RWPE2 (cell line): ENCODE measurements at regions not wholly inside any gene's neighbourhood (a gene's known extent, or its start where the extent isn't known, plus 50 kb on each side); places are given as distances from the start of the nearest gene placed in this dataset.
A peak's percentile ranks its signal among the peaks of the same experiment; 100 is the strongest.

Source experiments
- ATAC-seq: fragments of 200-7000 bp; cut with Tn5 transposase; 3 replicates; pipeline ENCODE4 v1.9.1; 2021; ENCODE audit warnings: low read depth
- DNase-seq: peaks from one replicate; pipeline ENCODE4 v3.0.0-alpha.2; 2020; ENCODE audit warnings: low spot score
- H3K27ac ChIP-seq: fragments of 450-650 bp; 2 replicates; pipeline ENCODE4 v1.5.1; 2017; ENCODE audit warnings: mild to moderate bottlenecking; ENCODE audit not compliant: poor library complexity, severe bottlenecking
- H3K27me3 ChIP-seq: fragments of 250-450 bp; sonication (Bioruptor Pico); 2 replicates; pipeline ENCODE4 v1.5.1; 2021; ENCODE audit warnings: mild to moderate bottlenecking, moderate library complexity; ENCODE audit not compliant: insufficient read depth, poor library complexity, severe bottlenecking
- H3K36me3 ChIP-seq: fragments of 250-450 bp; sonication (Bioruptor Pico); 2 replicates; pipeline ENCODE4 v1.5.1; 2020; ENCODE audit warnings: low read depth, mild to moderate bottlenecking, moderate library complexity
- H3K4me1 ChIP-seq: fragments of 250-450 bp; sonication (Bioruptor Pico); 2 replicates; pipeline ENCODE4 v1.5.1; 2021; ENCODE audit warnings: mild to moderate bottlenecking, moderate library complexity; ENCODE audit not compliant: insufficient read depth, poor library complexity, severe bottlenecking
- H3K4me3 ChIP-seq: fragments of 250-450 bp; sonication (Bioruptor Pico); 2 replicates; pipeline ENCODE4 v1.5.1; 2021; ENCODE audit warnings: mild to moderate bottlenecking, moderate library complexity; ENCODE audit not compliant: severe bottlenecking
- H3K9me3 ChIP-seq: fragments of 250-450 bp; sonication (Bioruptor Pico); 2 replicates; pipeline ENCODE4 v1.5.1; 2021; ENCODE audit warnings: mild to moderate bottlenecking, moderate library complexity; ENCODE audit not compliant: severe bottlenecking
- CTCF ChIP-seq: fragments of 450-650 bp; IDR thresholded peaks from one replicate; pipeline ENCODE4 v1.5.1; 2017; ENCODE audit warnings: mild to moderate bottlenecking, moderate library complexity; ENCODE audit not compliant: poor library complexity, severe bottlenecking

DNA sequence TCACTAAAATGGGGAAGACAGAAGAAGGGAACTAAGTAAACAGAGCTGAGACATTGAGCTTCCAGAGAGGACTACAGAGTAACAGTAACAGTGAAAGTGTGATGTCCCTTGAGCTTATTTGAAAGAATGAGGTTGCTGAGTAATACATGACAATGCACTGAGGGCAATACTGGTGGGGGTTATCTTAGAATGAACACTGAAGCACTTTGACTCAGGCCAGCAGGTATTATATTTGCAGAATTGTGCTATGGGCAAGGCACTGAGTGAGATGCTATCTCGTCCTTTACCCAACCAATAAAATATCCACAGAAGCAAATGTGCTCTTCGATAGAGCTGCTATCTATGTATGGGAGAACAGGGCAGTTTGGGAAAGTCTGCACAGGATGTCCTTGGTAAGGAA, 133.2 kb downstream of the DISP1 start:
- H3K36me3 ChIP-seq, result no peaks in the 10 kb centered on the region
- no peak for TF ChIP-seq CTCF

GRCh38 chr1:222950892-222951291, 136.1 kb downstream of the DISP1 start:
- H3K4me1 ChIP-seq, result no peaks in the 10 kb centered on the region
- H3K9me3 ChIP-seq, result no peaks in the 10 kb centered on the region
- no peaks in the 10 kb centered on the region for H3K36me3 ChIP-seq
- no peak overlapping the region for H3K4me3 ChIP-seq
- DNase-seq (no peak), ATAC-seq (peak; percentile 84)
- H3K27me3 ChIP-seq, result no peaks in the 10 kb centered on the region
- H3K27ac ChIP-seq, result no peak overlapping the region
- no peak for TF ChIP-seq CTCF

More for the DNA sequence above, 133.2 kb downstream of the DISP1 start:
- H3K9me3 ChIP-seq, result no peaks in the 10 kb centered on the region
- no peak for ATAC-seq
- no peak overlapping the region for H3K27ac ChIP-seq
- H3K4me3 ChIP-seq, result no peak overlapping the region
- no peaks in the 10 kb centered on the region for H3K27me3 ChIP-seq
- no peaks in the 10 kb centered on the region for H3K4me1 ChIP-seq
- DNase-seq, result no peak

DNA sequence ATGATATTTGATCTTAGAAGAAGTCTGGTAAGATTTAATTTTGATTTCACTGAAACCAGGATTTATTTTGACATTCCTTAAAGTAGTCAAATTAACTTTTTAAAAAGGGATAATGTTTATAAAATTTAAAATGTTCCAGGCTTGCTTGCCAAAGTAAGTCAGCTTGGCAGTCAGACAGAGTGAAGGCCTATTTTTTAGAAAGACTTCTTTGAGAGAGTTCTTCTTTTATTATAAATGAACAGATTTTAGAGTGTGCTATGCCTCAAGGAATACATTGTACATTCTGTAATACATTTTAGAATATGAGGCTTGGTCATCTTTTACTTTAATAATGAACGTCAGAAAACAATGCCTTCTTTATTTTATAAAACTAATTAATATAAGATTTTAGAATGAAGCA, 138.7 kb downstream of the DISP1 start:
- H3K36me3 ChIP-seq, result no peaks in the 10 kb centered on the region
- no peaks in the 10 kb centered on the region for H3K9me3 ChIP-seq
- TF ChIP-seq CTCF, result no peak
- H3K4me3 ChIP-seq, result no peak overlapping the region
- no peaks in the 10 kb centered on the region for H3K4me1 ChIP-seq
- DNase-seq (no peak), ATAC-seq (no peak)
- no peaks in the 10 kb centered on the region for H3K27me3 ChIP-seq
- no peak overlapping the region for H3K27ac ChIP-seq

DNA sequence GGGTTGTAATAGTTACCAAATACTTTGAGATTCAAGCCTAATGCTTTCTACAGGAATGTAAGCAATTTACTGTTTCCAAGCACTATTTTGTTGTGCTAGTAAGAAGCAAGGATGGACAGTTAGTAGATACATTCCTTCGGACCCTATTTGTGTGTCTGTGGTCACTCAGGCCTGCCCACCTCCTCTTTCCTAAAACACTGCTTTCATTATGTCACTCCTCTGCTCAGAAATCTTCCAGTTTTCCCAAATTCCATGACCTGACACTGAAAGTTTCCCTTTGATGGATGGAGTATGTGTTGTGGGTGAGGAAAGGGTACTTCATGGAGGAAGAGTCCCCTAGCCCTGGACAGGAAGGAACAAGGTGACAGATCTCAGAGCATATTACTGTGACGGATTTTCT, 141.1 kb downstream of the DISP1 start:
- H3K9me3 ChIP-seq, result no peaks in the 10 kb centered on the region
- no peaks in the 10 kb centered on the region for H3K27me3 ChIP-seq
- no peak overlapping the region for H3K4me3 ChIP-seq
- DNase-seq (no peak), ATAC-seq (no peak)
- TF ChIP-seq CTCF, result no peak
- H3K27ac ChIP-seq, result no peak overlapping the region
- no peaks in the 10 kb centered on the region for H3K36me3 ChIP-seq
- no peaks in the 10 kb centered on the region for H3K4me1 ChIP-seq

DNA sequence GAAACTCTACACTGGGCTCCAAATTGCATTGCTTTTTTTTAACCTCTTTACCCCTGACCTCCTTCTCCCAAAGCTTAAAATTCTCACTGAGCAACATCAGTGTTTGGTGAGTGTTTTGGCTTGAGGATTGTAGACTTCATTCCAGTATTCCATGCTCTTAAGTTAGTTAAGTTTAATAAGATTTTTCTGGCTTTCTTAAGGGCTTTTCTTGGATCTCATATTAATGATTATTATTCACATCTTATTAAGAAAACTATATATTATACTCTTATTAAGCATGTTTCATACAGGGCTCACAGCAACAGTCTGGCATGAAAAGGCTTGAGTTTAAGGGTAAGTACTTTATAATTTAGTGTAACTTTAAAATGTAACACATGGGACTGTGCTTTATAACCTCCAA, 141.8 kb downstream of the DISP1 start:
- no peaks in the 10 kb centered on the region for H3K4me1 ChIP-seq
- H3K27me3 ChIP-seq, result no peaks in the 10 kb centered on the region
- no peak for TF ChIP-seq CTCF
- no peak for DNase-seq
- no peaks in the 10 kb centered on the region for H3K9me3 ChIP-seq
- H3K36me3 ChIP-seq, result no peaks in the 10 kb centered on the region
- no peak overlapping the region for H3K27ac ChIP-seq
- ATAC-seq, result no peak
- no peak overlapping the region for H3K4me3 ChIP-seq
